IMR-90 (cell line): ENCODE measurements at regions not wholly inside any gene's neighbourhood (a gene's known extent, or its start where the extent isn't known, plus 50 kb on each side); places are given as distances from the start of the nearest gene placed in this dataset.

ENCODE experiments used
- BHLHE40 ChIP-seq: fragments of 150-350 bp; IDR thresholded peaks from 2 replicates; pipeline ENCODE4 v1.6.1; 2016; ENCODE audit warnings: mild to moderate bottlenecking, low read depth, low read length
- CEBPB ChIP-seq: IDR thresholded peaks from 2 replicates; pipeline ENCODE4 v1.6.1; 2012; ENCODE audit warnings: low read depth, low read length, improper control_type of control experiment
- CHD1 ChIP-seq: IDR thresholded peaks from 2 replicates; pipeline ENCODE4 v1.6.1; 2012; ENCODE audit warnings: low read depth, low read length, improper control_type of control experiment
- CTCF ChIP-seq: conservative IDR thresholded peaks from 2 replicates; pipeline ENCODE4 v1.5.1; 2012; ENCODE audit warnings: mild to moderate bottlenecking, low read depth, low read length, improper control_type of control experiment
- NFE2L2 ChIP-seq: fragments of 150-350 bp; IDR thresholded peaks from 2 replicates; pipeline ENCODE4 v1.6.1; 2016; ENCODE audit warnings: low read depth, mild to moderate bottlenecking, low read length
- POLR2A ChIP-seq: IDR thresholded peaks from 2 replicates; pipeline ENCODE4 v1.6.1; 2012; ENCODE audit warnings: mild to moderate bottlenecking, low read depth, low read length
- RAD21 ChIP-seq: IDR thresholded peaks from 2 replicates; pipeline ENCODE4 v1.6.1; 2012; ENCODE audit warnings: low read length, improper control_type of control experiment
- RFX5 ChIP-seq: IDR thresholded peaks from 2 replicates; pipeline ENCODE4 v1.8.0; 2012; ENCODE audit warnings: low read depth, mild to moderate bottlenecking, low read length, moderate library complexity
- USF2 ChIP-seq: fragments of 150-350 bp; IDR thresholded peaks from 2 replicates; pipeline ENCODE4 v1.6.1; 2017; ENCODE audit warnings: mild to moderate bottlenecking, antibody characterized with exemption, low read length, low read depth

- TF ChIP-seq RAD21 (no peak), NFE2L2 (no peak), POLR2A (no peak), USF2 (no peak), CTCF (no peak), CEBPB (no peak), RFX5 (no peak), BHLHE40 (no peak), CHD1 (no peak)
These were observed 439.3 kb upstream of the SULF2 start for GRCh38 chr20:48224533-48225050.
